Lower leg skin (tissue), 4 donors: ENCODE measurements at regions not wholly inside any gene's neighbourhood (a gene's known extent, or its start where the extent isn't known, plus 50 kb on each side); places are given as distances from the start of the nearest gene placed in this dataset.

Experiments used
- DNase-seq, 2 donors: peaks; one replicate each; pipeline ENCODE4 v3.0.0-alpha.2; 2019; ENCODE audit warnings: low spot score in 2 of 2
- H3K4me3 ChIP-seq: fragments of 200-600 bp; sonication (generic); 2 replicates; pipeline ENCODE4 v1.5.1; 2017; ENCODE audit warnings: mild to moderate bottlenecking, low read depth; ENCODE audit not compliant: poor library complexity, severe bottlenecking
- CTCF ChIP-seq, 3 donors: fragments of 450-650 bp; IDR thresholded peaks; one replicate each; pipeline ENCODE4 v1.5.1; 2016; ENCODE audit warnings: antibody characterized with exemption in 3 of 3, mild to moderate bottlenecking in 3 of 3, moderate library complexity in 2 of 3
- POLR2A ChIP-seq, 2 donors: fragments of 450-650 bp; IDR thresholded peaks; one replicate each; pipeline ENCODE4 v1.6.1; 2016 to 2017; ENCODE audit warnings: antibody characterized with exemption in 2 of 2, mild to moderate bottlenecking in 1 of 2, moderate library complexity in 1 of 2
- WGBS, 2 donors: methylation state at CpG; one replicate each; pipeline ENCODE4 v1.1.5; 2018; 5-methylcytosine and 5-hydroxymethylcytosine counted together
- intact Hi-C: fragments of 100-400 bp; cut with DNase I; formaldehyde crosslinking; loops from one replicate; pipeline ENCODE4 v1.15.0; 2023; ENCODE audit warnings: low total_unique reads

GRCh38 chr14:76708771-76709170 is 52.5 kb upstream of the VASH1 start:
- intact Hi-C loops = no loop called here
- DNase-seq = peak in 1 of 2 donors; percentile 13
- 72 to 73% methylated on average over 8 of the region's 8 CpGs for WGBS, 2 donors
- H3K4me3 ChIP-seq = no peak overlapping the region
- TF ChIP-seq POLR2A (IDR thresholded peaks at IDR 0.05) (no peak), CTCF (IDR thresholded peaks at IDR 0.05) (no peak)

- intact Hi-C loops = no loop called here
- TF ChIP-seq POLR2A (IDR thresholded peaks at IDR 0.05) (no peak), CTCF (IDR thresholded peaks at IDR 0.05) (no peak)
- no peak for DNase-seq
- H3K4me3 ChIP-seq = no peak overlapping the region
- 33 to 35% methylated on average over 13 of the region's 13 CpGs for whole genome bisulfite sequencing, 2 donors
Measured at GRCh38 chr14:76710056-76711010, 50.9 kb upstream of the VASH1 start.
